H1 (cell line): ENCODE measurements at regions not wholly inside any gene's neighbourhood (a gene's known extent, or its start where the extent isn't known, plus 50 kb on each side); places are given as distances from the start of the nearest gene placed in this dataset.

Experiments
- CTCF ChIA-PET: fragments of 300-600 bp; sonication (Branson Sonifier 250); formaldehyde crosslinking; loops from one replicate; lab custom pipeline; 2021; ENCODE audit not compliant: partially characterized antibody; lab: Charles Lee
- POLR2A ChIA-PET: fragments of 300-600 bp; sonication (Branson Sonifier 250); formaldehyde crosslinking; loops from one replicate; lab custom pipeline; 2021; ENCODE audit warnings: inconsistent platforms; ENCODE audit not compliant: partially characterized antibody; lab: Charles Lee
- DNase-seq, 2 experiments: peaks; one replicate each; pipeline versions ENCODE4 v3.0.0 to v3.0.0-alpha.2; 2010 to 2022; ENCODE audit warnings: low spot score in 2 of 2, low read depth in 1 of 2, mixed read lengths in 1 of 2
- FAIRE-seq: peaks from 2 replicates; lab custom pipeline; 2011; peaks lifted over from hg19 to GRCh38; lab: Jason Lieb, UNC
- H2AFZ ChIP-seq: 2 replicates; pipeline ENCODE4 v1.8.1; 2012; ENCODE audit warnings: low read length, inconsistent platforms
- H2AK5ac ChIP-seq: 2 replicates; pipeline ENCODE4 v1.6.1; 2013; ENCODE audit warnings: low read depth, low read length
- H2BK120ac ChIP-seq: replicated peaks from 2 replicates; pipeline ENCODE3; 2013; ENCODE audit warnings: low read depth, low read length, inconsistent platforms
- H2BK12ac ChIP-seq: 2 replicates; pipeline ENCODE4 v1.6.1; 2013; ENCODE audit warnings: low read depth, low read length
- H2BK15ac ChIP-seq: 2 replicates; pipeline ENCODE4 v1.6.1; 2013; ENCODE audit warnings: low read length
- H2BK20ac ChIP-seq: 2 replicates; pipeline ENCODE4 v1.6.1; 2013; ENCODE audit warnings: low read length
- H2BK5ac ChIP-seq: 2 replicates; pipeline ENCODE4 v1.6.1; 2013; ENCODE audit warnings: low read depth, low read length
- H3K14ac ChIP-seq: 2 replicates; pipeline ENCODE4 v1.6.1; 2013; ENCODE audit warnings: inconsistent platforms; ENCODE audit not compliant: insufficient read length
- H3K18ac ChIP-seq: 2 replicates; pipeline ENCODE4 v1.6.1; 2013; ENCODE audit warnings: low read length; ENCODE audit errors: extremely low read depth
- H3K23ac ChIP-seq: 2 replicates; pipeline ENCODE4 v1.6.1; 2013; ENCODE audit warnings: inconsistent platforms; ENCODE audit not compliant: insufficient read length
- H3K23me2 ChIP-seq: 2 replicates; pipeline ENCODE4 v1.6.1; 2013; ENCODE audit warnings: low read depth, low read length
- H3K27ac ChIP-seq: 2 replicates; pipeline ENCODE4 v1.6.1; 2011; ENCODE audit warnings: low read depth, low read length, inconsistent platforms
- H3K27me3 ChIP-seq, 4 experiments: replicated peaks in 1 of 4; 1 replicate in 1 of 4; 2 replicates in 3 of 4; pipeline versions ENCODE4 v1.6.1 to v1.8.1; 2011 to 2013; ENCODE audit warnings: low read length in 3 of 4, mild to moderate bottlenecking in 3 of 4, inconsistent platforms in 2 of 4, mixed read lengths in 2 of 4, moderate library complexity in 1 of 4; ENCODE audit not compliant: control insufficient read depth in 3 of 4, insufficient read depth in 3 of 4; ENCODE audit errors: extremely low read depth in 1 of 4
- H3K36me3 ChIP-seq, 4 experiments: 2 replicates each; pipeline versions ENCODE4 v1.6.1 to v1.8.1; 2011 to 2013; ENCODE audit warnings: mild to moderate bottlenecking in 4 of 4, low read length in 3 of 4, moderate library complexity in 2 of 4, control low read depth in 1 of 4, inconsistent platforms in 1 of 4; ENCODE audit not compliant: insufficient read depth in 4 of 4, control insufficient read depth in 2 of 4
- H3K4ac ChIP-seq: replicated peaks from 2 replicates; pipeline ENCODE3; 2013; ENCODE audit warnings: low read length, low read depth, mixed read lengths, inconsistent platforms; ENCODE audit not compliant: insufficient read length
- H3K4me1 ChIP-seq, 4 experiments: replicated peaks in 1 of 4; 1 replicate in 1 of 4; 2 replicates in 3 of 4; pipeline versions ENCODE4 v1.6.1 to v1.8.1; 2011 to 2013; ENCODE audit warnings: low read length in 3 of 4, inconsistent platforms in 2 of 4, mixed read lengths in 1 of 4; ENCODE audit not compliant: insufficient read depth in 4 of 4, control insufficient read depth in 3 of 4
- H3K4me2 ChIP-seq, 2 experiments: 2 replicates each; pipeline versions ENCODE4 v1.6.1 to v1.8.1; 2011 to 2013; ENCODE audit warnings: low read depth in 2 of 2, low read length in 2 of 2, control low read depth in 1 of 2, inconsistent platforms in 1 of 2, mild to moderate bottlenecking in 1 of 2; ENCODE audit not compliant: insufficient read depth in 1 of 2
- H3K4me3 ChIP-seq, 4 experiments: fragments of 200-600, 300-600 bp in 1 of 4; sonication (generic), shearing (Covaris generic), sonication (Bioruptor Twin) in 1 of 4; 2 replicates each; pipeline versions ENCODE4 v1.5.1 to v1.8.1; 2011 to 2016; ENCODE audit warnings: low read length in 4 of 4, low read depth in 3 of 4, control low read depth in 2 of 4, inconsistent platforms in 2 of 4, mild to moderate bottlenecking in 2 of 4, mixed read lengths in 1 of 4, moderate library complexity in 1 of 4; ENCODE audit not compliant: insufficient read depth in 2 of 4; ENCODE audit errors: extremely low read depth in 1 of 4
- H3K56ac ChIP-seq: replicated peaks from 2 replicates; pipeline ENCODE3; 2013; ENCODE audit warnings: low read depth, mild to moderate bottlenecking, mixed read lengths, low read length, inconsistent platforms; ENCODE audit not compliant: insufficient read length
- H3K79me1 ChIP-seq: 2 replicates; pipeline ENCODE4 v1.6.1; 2013; ENCODE audit warnings: low read depth, low read length, control low read depth
- H3K79me2 ChIP-seq, 2 experiments: 2 replicates each; pipeline versions ENCODE4 v1.6.1 to v1.8.1; 2012 to 2013; ENCODE audit warnings: low read length in 2 of 2, mild to moderate bottlenecking in 2 of 2, inconsistent platforms in 1 of 2; ENCODE audit not compliant: insufficient read depth in 2 of 2, control insufficient read depth in 1 of 2
- H3K9ac ChIP-seq, 4 experiments: replicated peaks in 1 of 4; 1 replicate in 1 of 4; 2 replicates in 3 of 4; pipeline versions ENCODE4 v1.6.1 to v1.8.1; 2011 to 2013; ENCODE audit warnings: low read depth in 3 of 4, low read length in 3 of 4, control low read depth in 2 of 4, mild to moderate bottlenecking in 2 of 4, moderate library complexity in 2 of 4, inconsistent platforms in 1 of 4; ENCODE audit errors: extremely low read depth in 1 of 4
- H3K9me3 ChIP-seq, 2 experiments: 2 replicates each; pipeline versions ENCODE4 v1.6.1 to v1.8.1; 2012 to 2013; ENCODE audit warnings: mild to moderate bottlenecking in 2 of 2, moderate library complexity in 2 of 2, control low read depth in 1 of 2, inconsistent platforms in 1 of 2, low read depth in 1 of 2, low read length in 1 of 2, mixed read lengths in 1 of 2; ENCODE audit not compliant: insufficient read depth in 2 of 2
- H4K20me1 ChIP-seq, 2 experiments: replicated peaks in 1 of 2; 2 replicates each; pipeline versions ENCODE3 to v1.8.1; 2011 to 2013; ENCODE audit warnings: inconsistent platforms in 2 of 2, low read length in 2 of 2, mild to moderate bottlenecking in 1 of 2; ENCODE audit not compliant: insufficient read depth in 2 of 2, control insufficient read depth in 1 of 2
- H4K5ac ChIP-seq: 2 replicates; pipeline ENCODE4 v1.6.1; 2013; ENCODE audit warnings: low read length, low read depth, mixed read lengths, inconsistent platforms; ENCODE audit not compliant: insufficient read length
- H4K8ac ChIP-seq: 2 replicates; pipeline ENCODE4 v1.8.0; 2013; ENCODE audit warnings: mild to moderate bottlenecking, moderate library complexity, low read length, inconsistent platforms; ENCODE audit not compliant: insufficient read depth; ENCODE audit errors: extremely low read depth
- H4K91ac ChIP-seq: replicated peaks from 2 replicates; pipeline ENCODE3; 2013; ENCODE audit warnings: low read length, mixed read lengths, inconsistent platforms; ENCODE audit not compliant: insufficient read length
- BCL11A ChIP-seq, 2 experiments: IDR thresholded peaks; one replicate each; pipeline ENCODE4 v1.6.1; 2011; ENCODE audit warnings: low read depth in 2 of 2, low read length in 2 of 2, mild to moderate bottlenecking in 2 of 2
- CHD2 ChIP-seq: IDR thresholded peaks from 2 replicates; pipeline ENCODE4 v1.6.1; 2012; ENCODE audit warnings: low read length, improper control_type of control experiment
- CTBP2 ChIP-seq: IDR thresholded peaks from 2 replicates; pipeline ENCODE4 v1.7.0; 2011; ENCODE audit warnings: borderline replicate concordance, mild to moderate bottlenecking, moderate library complexity, mixed read lengths, low read length; ENCODE audit not compliant: insufficient read depth, insufficient read length
- CTCF ChIP-seq, 3 experiments: IDR thresholded peaks; 1 replicate in 2 of 3; 2 replicates in 1 of 3; pipeline versions ENCODE4 v1.5.1 to v1.6.1; 2011; ENCODE audit warnings: low read length in 3 of 3, mild to moderate bottlenecking in 3 of 3, inconsistent platforms in 2 of 3, low read depth in 1 of 3, moderate library complexity in 1 of 3; ENCODE audit not compliant: insufficient read depth in 1 of 3; ENCODE audit errors: control extremely low read depth in 1 of 3
- MAX ChIP-seq: IDR thresholded peaks from 2 replicates; pipeline ENCODE4 v1.6.1; 2012; ENCODE audit warnings: inconsistent platforms
- RBBP5 ChIP-seq: IDR thresholded peaks from 2 replicates; pipeline ENCODE4 v1.7.1; 2012; ENCODE audit warnings: low read depth, mild to moderate bottlenecking, inconsistent platforms, low read length, moderate library complexity, borderline replicate concordance
- RXRA ChIP-seq: IDR thresholded peaks from 2 replicates; pipeline ENCODE4 v1.6.1; 2011; ENCODE audit warnings: low read depth, mild to moderate bottlenecking, low read length, moderate library complexity; ENCODE audit not compliant: insufficient read depth
- SIRT6 ChIP-seq: IDR thresholded peaks from one replicate; pipeline ENCODE4 v1.7.1; 2012; ENCODE audit warnings: low read length, inconsistent platforms
- SP4 ChIP-seq: IDR thresholded peaks from 2 replicates; pipeline ENCODE4 v1.6.1; 2012; ENCODE audit warnings: low read length, inconsistent platforms
- TBP ChIP-seq: IDR thresholded peaks from 2 replicates; pipeline ENCODE4 v1.6.1; 2011; ENCODE audit warnings: low read depth, low read length, improper control_type of control experiment
- TCF12 ChIP-seq: IDR thresholded peaks from 2 replicates; pipeline ENCODE4 v1.6.1; 2011; ENCODE audit warnings: low read depth, mild to moderate bottlenecking, low read length
- USF2 ChIP-seq: IDR thresholded peaks from 2 replicates; pipeline ENCODE4 v1.6.1; 2011; ENCODE audit warnings: low read length, improper control_type of control experiment
- ZNF274 ChIP-seq: IDR thresholded peaks from 2 replicates; pipeline ENCODE4 v1.7.0; 2012; ENCODE audit warnings: low read length, borderline replicate concordance; ENCODE audit errors: extremely low read depth

- Histone ChIP-seq H2BK5ac (no peak overlapping the region), H4K20me1 (no peaks in the 10 kb centered on the region), H3K14ac (no peak overlapping the region), H2AFZ (no peak overlapping the region), H3K79me2 (no peaks in the 10 kb centered on the region), H3K4me2 (no peak overlapping the region), H4K91ac (no peak overlapping the region), H3K79me1 (no peaks in the 10 kb centered on the region), H3K27me3 (no peaks in the 10 kb centered on the region), H3K23me2 (no peaks in the 10 kb centered on the region), H2BK120ac (no peak overlapping the region), H3K4me3 (no peak overlapping the region), H3K9ac (no peak overlapping the region), H2BK20ac (no peak overlapping the region), H3K56ac (no peak overlapping the region), H3K9me3 (no peaks in the 10 kb centered on the region), H3K27ac (no peak overlapping the region), H3K36me3 (no peaks in the 10 kb centered on the region), H4K8ac (no peak overlapping the region), H3K18ac (no peak overlapping the region), H2BK12ac (no peak overlapping the region), H3K4me1 (no peaks in the 10 kb centered on the region), H2AK5ac (no peak overlapping the region), H3K23ac (no peak overlapping the region), H2BK15ac (no peak overlapping the region), H4K5ac (no peak overlapping the region), H3K4ac (no peak overlapping the region)
- ChIA-PET CTCF (interaction anchor here (0.6 kb wide), 1 partner anchor 123 kb away, joined by 3 read pairs; no protein-coding TSS in a partner anchor), POLR2A (no interaction called here)
- FAIRE-seq (no peak), DNase-seq (no peak)
- TF ChIP-seq SP4 (no peak), RBBP5 (no peak), USF2 (no peak), CHD2 (no peak), ZNF274 (no peak), TBP (no peak), SIRT6 (no peak), CTCF (IDR thresholded peaks at IDR 0.05; ENCODE audit: control extremely low read depth in 1 of 3, insufficient read depth in 1 of 3, low read depth in 1 of 3, low read length in 3 of 3) (no peak), CTBP2 (no peak), BCL11A (IDR thresholded peaks at IDR 0.05; ENCODE audit: low read depth in 2 of 2, low read length in 2 of 2) (no peak), RXRA (no peak), TCF12 (no peak), MAX (no peak)
Measured at GRCh38 chr4:83728191-83728590, 192.3 kb downstream of the GPAT3 start.
